Fibroblast of upper back skin (primary cell): ENCODE measurements at regions not wholly inside any gene's neighbourhood (a gene's known extent, or its start where the extent isn't known, plus 50 kb on each side); places are given as distances from the start of the nearest gene placed in this dataset.
"Not testable (repeated sequence)": the region's sequence is repeated elsewhere in the genome, so short reads cannot be mapped to it uniquely, and the experiment has no call there.

ENCODE experiments used
- DNase-seq: peaks from one replicate; pipeline ENCODE4 v3.0.0-alpha.2; 2013

- DNase-seq = not testable (repeated sequence)
These were observed 533.4 kb upstream of the LRATD1 start for GRCh38 chr2:14099101-14099500.

- DNase-seq = no peak
These were observed 518.2 kb upstream of the LRATD1 start for GRCh38 chr2:14114275-14114674.

- no peak for DNase-seq
These were observed 512.1 kb upstream of the LRATD1 start for GRCh38 chr2:14120376-14120775.

- no peak for DNase-seq
These were observed 508.9 kb upstream of the LRATD1 start for GRCh38 chr2:14123436-14124103.

DNA sequence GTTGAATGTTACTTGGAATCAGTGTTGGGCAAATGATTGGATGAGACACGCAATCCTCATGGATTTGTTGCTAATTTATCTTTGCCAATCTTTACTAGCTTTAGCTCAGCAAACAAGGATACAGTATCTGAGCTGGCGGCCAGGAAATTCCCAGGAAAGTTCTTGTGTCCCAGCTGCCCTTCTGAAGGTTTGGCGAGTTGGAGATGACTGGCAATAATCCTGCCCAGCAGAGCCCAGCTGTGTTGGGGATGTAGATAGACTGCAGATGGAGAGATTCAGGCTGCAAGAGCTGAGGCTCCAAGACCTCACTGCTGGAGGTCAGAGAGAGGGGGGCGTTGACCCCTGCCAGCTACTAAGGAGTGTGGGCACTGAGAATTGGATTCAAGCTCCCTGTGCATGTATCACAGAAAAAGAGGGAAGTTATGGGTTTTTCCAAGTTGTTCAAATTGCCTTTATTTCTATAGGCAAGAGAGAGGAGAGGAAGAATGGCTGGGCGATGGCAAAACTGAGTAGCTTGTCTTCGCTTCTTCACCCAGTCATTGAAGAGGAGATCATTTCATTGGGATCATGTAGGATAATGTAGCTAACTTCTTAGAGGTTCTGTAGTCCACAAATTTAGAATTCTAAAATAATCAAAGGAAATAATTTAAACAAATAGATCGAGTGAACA is 506.8 kb upstream of the LRATD1 start:
- no peak for DNase-seq

- DNase-seq = no peak
These were observed 505.7 kb upstream of the LRATD1 start for GRCh38 chr2:14126846-14127245.

DNA sequence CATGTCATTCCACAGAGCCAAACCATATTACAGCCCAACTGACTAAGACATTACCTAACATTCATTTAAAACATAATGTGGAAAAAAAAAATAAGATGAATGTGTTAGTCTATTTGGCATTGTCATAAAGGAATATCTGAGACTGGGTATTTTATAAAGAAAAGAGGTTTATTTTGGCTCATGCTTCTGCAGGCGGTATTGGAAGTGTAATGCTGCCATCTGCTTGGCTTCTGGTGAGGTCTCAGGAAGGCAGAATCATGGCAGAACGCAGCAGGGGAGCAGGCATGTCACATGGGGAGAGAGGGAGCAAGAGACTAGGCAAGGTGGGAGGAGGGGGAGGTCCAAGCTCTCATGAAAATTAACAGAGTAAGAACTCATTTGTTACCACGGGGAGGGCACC is 504.8 kb upstream of the LRATD1 start:
- no peak for DNase-seq

DNA sequence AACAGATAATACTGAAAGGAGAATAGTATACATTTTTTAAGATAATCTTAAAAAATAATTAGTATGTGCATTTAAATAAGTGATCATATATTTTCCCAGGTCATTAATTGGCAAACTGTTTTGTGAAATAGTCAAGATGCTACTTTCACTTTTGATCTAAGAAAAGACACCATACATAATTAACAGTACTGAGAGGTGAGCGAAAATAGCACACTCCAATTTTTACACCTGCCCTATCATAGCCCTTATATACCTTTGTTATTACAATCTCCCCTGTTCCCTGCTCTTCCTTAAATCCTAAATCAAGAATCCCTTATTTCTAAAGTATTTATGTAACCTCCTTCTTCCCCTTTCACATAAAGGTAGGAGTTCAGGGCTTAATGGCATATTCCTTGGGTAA is 500.1 kb upstream of the LRATD1 start:
- DNase-seq = no peak

DNA sequence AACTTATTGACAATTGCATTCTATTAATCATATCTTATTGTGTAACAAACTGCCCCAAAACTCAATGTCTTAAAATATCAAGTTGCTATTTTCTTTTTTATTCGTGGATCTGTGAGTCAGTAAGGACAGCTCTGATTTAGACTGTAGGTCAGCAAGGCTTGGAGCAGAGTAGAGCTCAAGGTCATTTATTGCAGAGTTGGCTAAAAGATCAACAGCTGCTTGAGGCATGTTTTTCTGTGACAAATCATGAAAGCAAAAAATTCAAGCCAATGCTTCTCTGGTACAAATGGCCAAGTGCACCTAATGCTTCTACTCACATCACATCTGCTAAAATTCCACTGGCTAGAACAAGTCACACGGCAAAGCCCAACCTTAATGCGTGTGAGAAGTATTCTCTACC is 497.7 kb upstream of the LRATD1 start:
- DNase-seq = no peak

GRCh38 chr2:14136030-14136429 is 496.5 kb upstream of the LRATD1 start:
- DNase-seq = no peak

DNA sequence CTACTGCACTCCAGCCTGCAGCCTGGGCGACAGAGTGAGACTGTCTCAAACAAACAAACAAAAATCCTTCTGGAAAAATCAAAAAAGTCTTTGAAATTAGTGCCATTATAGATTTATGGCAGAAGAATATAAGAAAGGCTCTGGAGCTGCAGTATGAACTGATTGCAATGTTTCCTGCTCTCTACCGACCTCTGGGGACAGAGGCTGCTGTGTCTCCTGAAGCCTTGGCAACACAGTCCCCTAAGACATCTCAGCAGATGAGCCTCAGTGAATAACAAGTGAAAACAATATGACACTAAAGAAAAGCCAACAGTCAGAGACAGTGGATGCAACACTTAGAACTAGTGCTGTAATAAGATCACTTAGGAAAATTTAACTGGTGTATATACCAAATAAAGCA is 494.9 kb upstream of the LRATD1 start:
- DNase-seq = no peak

DNA sequence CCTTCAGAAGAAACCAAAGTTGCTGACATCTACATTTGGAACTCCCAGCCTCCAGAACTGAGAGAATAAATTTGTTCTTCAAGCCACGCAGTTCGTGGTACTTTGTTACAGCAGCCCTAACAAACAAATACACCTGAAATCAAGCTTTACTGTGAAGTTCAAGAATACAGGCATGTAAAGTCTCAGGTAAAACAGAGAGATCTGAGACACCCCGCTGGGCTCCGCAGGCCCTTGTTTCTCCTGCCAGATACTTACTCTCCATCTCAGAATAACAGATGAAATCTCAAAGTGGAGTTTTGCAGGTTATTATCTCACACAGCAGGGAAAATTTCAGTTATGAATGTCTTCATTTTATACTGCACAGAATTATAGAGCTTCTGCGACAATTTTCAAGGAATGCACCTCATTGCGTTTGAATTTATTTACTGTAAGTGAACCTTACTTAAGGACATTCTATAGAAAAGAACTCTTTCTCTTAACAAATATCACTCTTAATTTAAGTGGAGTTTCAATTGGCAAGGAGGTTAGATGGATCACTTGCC is 492.4 kb upstream of the LRATD1 start:
- DNase-seq = no peak

GRCh38 chr2:14143435-14143834 is 489.1 kb upstream of the LRATD1 start:
- DNase-seq = no peak

GRCh38 chr2:14148216-14148615 is 484.3 kb upstream of the LRATD1 start:
- peak; percentile 19 for DNase-seq

- no peak for DNase-seq
These were observed 474.7 kb upstream of the LRATD1 start for GRCh38 chr2:14157816-14158215.

GRCh38 chr2:14180333-14180732 is 452.2 kb upstream of the LRATD1 start:
- DNase-seq = no peak

- DNase-seq = no peak
These were observed 450.1 kb upstream of the LRATD1 start for GRCh38 chr2:14182227-14182946.

- DNase-seq = no peak
These were observed 446.6 kb upstream of the LRATD1 start for GRCh38 chr2:14185906-14186305.

DNA sequence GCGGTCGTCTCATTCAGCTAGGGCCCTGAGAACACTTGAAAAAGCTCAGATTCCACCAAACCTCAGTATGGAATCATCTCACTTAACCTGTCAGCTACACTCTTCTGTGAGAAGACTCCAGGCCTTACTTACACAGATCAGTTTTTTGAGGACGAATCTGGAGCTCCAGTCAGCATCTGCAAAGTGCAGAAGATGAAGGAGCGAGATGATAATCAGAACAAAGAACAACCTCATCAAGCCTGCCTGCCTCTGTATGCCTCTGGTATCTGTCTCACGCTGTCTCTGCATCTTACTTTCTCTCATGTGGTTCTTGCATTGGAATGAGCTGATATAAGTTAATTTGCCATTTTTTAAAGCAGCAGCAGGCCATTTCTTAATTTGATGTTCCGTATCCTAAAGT is 444.1 kb upstream of the LRATD1 start:
- DNase-seq = no peak

DNA sequence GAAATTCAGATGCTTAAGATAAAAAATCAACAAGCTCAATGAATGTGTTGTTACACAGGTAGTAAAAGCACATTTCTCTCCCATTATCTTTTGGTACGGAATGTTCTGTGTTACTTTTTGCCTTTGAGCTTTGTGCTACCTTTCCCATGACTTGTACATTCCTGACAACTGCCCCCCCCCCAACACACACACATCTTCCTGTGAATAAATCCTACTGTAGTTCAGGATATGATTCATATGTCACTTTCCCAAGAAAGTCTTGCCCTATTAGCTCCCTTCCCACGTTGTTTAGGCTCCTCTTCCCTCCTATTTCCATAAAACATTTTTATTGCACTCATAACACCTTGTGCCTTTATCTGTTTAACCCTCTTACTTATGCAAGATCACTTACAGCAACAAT is 442.6 kb upstream of the LRATD1 start:
- peak; percentile 27 for DNase-seq

- no peak for DNase-seq
These were observed 438.3 kb upstream of the LRATD1 start for GRCh38 chr2:14194233-14194632.

DNA sequence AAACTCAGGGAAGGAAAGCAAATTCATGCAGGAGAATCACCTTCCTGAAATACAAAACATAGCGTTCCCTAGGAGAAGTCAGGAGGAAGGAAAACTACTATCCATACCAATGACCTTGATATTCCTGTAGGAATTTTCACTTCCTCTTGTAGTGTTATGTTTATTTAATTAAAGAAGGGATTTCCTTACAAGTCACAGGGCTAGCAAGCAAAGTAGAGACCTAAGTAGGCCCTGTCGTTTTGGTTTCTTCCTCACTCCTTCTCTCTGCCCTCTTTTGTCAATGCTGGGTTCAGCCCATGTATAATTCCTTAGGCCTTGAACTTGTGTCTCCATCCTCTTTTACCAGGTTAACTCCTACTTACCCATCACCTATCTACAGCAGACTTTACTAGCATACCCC is 435.2 kb upstream of the LRATD1 start:
- no peak for DNase-seq

- peak; percentile 4 for DNase-seq
These were observed 433.5 kb upstream of the LRATD1 start for GRCh38 chr2:14199040-14199439.

DNA sequence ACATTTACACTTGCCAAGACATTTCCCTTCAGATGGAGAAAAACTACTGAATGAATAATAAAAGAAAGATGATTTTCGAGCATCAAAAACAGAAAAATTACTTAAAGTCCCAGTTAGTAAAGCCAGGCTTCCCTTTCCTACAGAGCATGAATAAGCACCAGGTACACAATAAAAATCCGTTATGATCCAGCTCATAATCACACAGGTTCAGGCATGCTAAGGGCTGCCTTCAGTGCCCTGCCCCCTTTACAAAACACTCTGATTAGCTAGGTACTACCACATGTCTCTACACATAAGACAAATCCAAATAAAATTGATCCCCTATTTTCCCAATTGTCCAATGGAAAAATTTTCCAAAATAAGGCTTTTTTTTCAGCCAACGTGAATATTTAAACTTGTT is 413.2 kb upstream of the LRATD1 start:
- no peak for DNase-seq
